ENCODE measurements at regions not wholly inside any gene's neighbourhood (a gene's known extent, or its start where the extent isn't known, plus 50 kb on each side); places are given as distances from the start of the nearest gene placed in this dataset.

- Histone ChIP-seq H3K4me1 (ENCODE audit: control insufficient read depth, insufficient read depth, low read length) (peaks cover 33% of the 10 kb centered on the region), H3K9ac (ENCODE audit: low read length) (peak overlapping the region; percentile 93), H3K27me3 (replicated peaks; ENCODE audit: control insufficient read depth, insufficient read depth, low read length) (peaks cover 44% of the 10 kb centered on the region), H3K9me3 (ENCODE audit: control insufficient read depth, low read length) (no peaks in the 10 kb centered on the region), H3K36me3 (ENCODE audit: control insufficient read depth, insufficient read depth, low read length, severe bottlenecking) (no peaks in the 10 kb centered on the region), H3K4me3 (ENCODE audit: low read length) (peak overlapping the region; percentile 94)
- DNase-seq (ENCODE audit: low read depth) = no peak
Observed at GRCh38 chr11:19344661-19345518, 104.1 kb upstream of the E2F8 start.

DNA sequence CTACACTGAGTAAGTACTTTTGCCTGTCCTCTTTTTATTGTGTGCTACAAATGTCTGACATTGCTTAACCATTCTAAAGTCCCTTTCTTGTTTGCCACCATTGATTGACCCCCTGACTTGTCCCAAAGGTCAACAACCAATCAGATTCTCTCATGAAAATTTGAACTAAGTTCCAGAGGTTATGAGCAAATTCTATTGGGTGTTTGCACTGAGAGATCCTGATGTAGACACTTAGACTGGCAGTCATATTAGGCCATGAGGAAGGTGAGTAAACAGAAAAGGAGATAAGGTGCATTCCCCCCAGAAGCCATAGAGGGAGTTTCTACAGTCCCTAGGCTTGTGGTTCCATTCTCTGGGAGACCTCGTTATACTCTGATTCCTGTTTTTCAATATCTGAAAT is 101.3 kb upstream of the E2F8 start:
- Histone ChIP-seq H3K36me3 (ENCODE audit: control insufficient read depth, insufficient read depth, low read length, severe bottlenecking) (no peaks in the 10 kb centered on the region), H3K4me3 (ENCODE audit: low read length) (no peak overlapping the region), H3K9me3 (ENCODE audit: control insufficient read depth, low read length) (no peaks in the 10 kb centered on the region), H3K4me1 (ENCODE audit: control insufficient read depth, insufficient read depth, low read length) (peaks cover 5% of the 10 kb centered on the region), H3K9ac (ENCODE audit: low read length) (no peak overlapping the region), H3K27me3 (replicated peaks; ENCODE audit: control insufficient read depth, insufficient read depth, low read length) (peaks cover 62% of the 10 kb centered on the region)
- no peak for DNase-seq (ENCODE audit: low read depth)

GRCh38 chr11:19338375-19338774 is 97.6 kb upstream of the E2F8 start:
- no peaks in the 10 kb centered on the region for H3K4me1 ChIP-seq (ENCODE audit: control insufficient read depth, insufficient read depth, low read length)
- H3K9me3 ChIP-seq (ENCODE audit: control insufficient read depth, low read length) = no peaks in the 10 kb centered on the region
- DNase-seq (ENCODE audit: low read depth) = no peak
- H3K36me3 ChIP-seq (ENCODE audit: control insufficient read depth, insufficient read depth, low read length, severe bottlenecking) = no peaks in the 10 kb centered on the region
- peaks cover 53% of the 10 kb centered on the region for H3K27me3 ChIP-seq (replicated peaks; ENCODE audit: control insufficient read depth, insufficient read depth, low read length)
- H3K4me3 ChIP-seq (ENCODE audit: low read length) = no peak overlapping the region
- no peak overlapping the region for H3K9ac ChIP-seq (ENCODE audit: low read length)

- peaks cover 49% of the 10 kb centered on the region for H3K27me3 ChIP-seq (replicated peaks; ENCODE audit: control insufficient read depth, insufficient read depth, low read length)
Observed at GRCh38 chr11:19337779-19338178, 97.0 kb upstream of the E2F8 start.

DNA sequence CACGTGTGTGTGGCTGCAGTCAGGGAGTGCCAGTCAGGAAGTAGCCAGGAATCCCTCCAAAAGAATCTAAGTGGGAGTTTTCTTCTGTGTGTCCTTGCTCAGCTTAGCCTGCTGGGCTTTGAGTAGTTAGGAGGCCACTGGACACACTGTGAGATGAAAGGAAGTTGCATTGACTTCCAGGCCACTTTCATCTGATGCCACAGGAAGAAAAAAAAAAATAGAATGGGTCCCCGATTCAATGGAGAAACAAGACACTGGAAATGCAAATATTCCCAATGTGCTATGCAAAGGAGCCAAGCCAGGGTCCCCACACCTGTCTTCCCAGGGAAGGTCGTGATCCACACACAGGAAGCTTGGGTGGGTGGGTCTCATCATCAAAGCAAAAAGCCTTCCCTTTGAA is 95.6 kb upstream of the E2F8 start:
- no peaks in the 10 kb centered on the region for H3K9me3 ChIP-seq (ENCODE audit: control insufficient read depth, low read length)
- no peak for DNase-seq (ENCODE audit: low read depth)
- no peak overlapping the region for H3K9ac ChIP-seq (ENCODE audit: low read length)
- H3K4me1 ChIP-seq (ENCODE audit: control insufficient read depth, insufficient read depth, low read length) = no peaks in the 10 kb centered on the region
- peaks cover 42% of the 10 kb centered on the region for H3K27me3 ChIP-seq (replicated peaks; ENCODE audit: control insufficient read depth, insufficient read depth, low read length)
- no peaks in the 10 kb centered on the region for H3K36me3 ChIP-seq (ENCODE audit: control insufficient read depth, insufficient read depth, low read length, severe bottlenecking)
- H3K4me3 ChIP-seq (ENCODE audit: low read length) = no peak overlapping the region

More at GRCh38 chr11:19337779-19338178, 97.0 kb upstream of the E2F8 start:
- Histone ChIP-seq H3K9me3 (ENCODE audit: control insufficient read depth, low read length) (no peaks in the 10 kb centered on the region), H3K4me3 (ENCODE audit: low read length) (no peak overlapping the region), H3K9ac (ENCODE audit: low read length) (no peak overlapping the region), H3K4me1 (ENCODE audit: control insufficient read depth, insufficient read depth, low read length) (no peaks in the 10 kb centered on the region), H3K36me3 (ENCODE audit: control insufficient read depth, insufficient read depth, low read length, severe bottlenecking) (no peaks in the 10 kb centered on the region)
- DNase-seq (ENCODE audit: low read depth) = no peak

- no peak for DNase-seq (ENCODE audit: low read depth)
- Histone ChIP-seq H3K27me3 (replicated peaks; ENCODE audit: control insufficient read depth, insufficient read depth, low read length) (peaks cover 18% of the 10 kb centered on the region), H3K9me3 (ENCODE audit: control insufficient read depth, low read length) (no peaks in the 10 kb centered on the region), H3K36me3 (ENCODE audit: control insufficient read depth, insufficient read depth, low read length, severe bottlenecking) (no peaks in the 10 kb centered on the region), H3K4me1 (ENCODE audit: control insufficient read depth, insufficient read depth, low read length) (peaks cover 18% of the 10 kb centered on the region), H3K4me3 (ENCODE audit: low read length) (no peak overlapping the region), H3K9ac (ENCODE audit: low read length) (no peak overlapping the region)
Observed at GRCh38 chr11:19332476-19332875, 91.7 kb upstream of the E2F8 start.

GRCh38 chr11:19330416-19330815 is 89.7 kb upstream of the E2F8 start:
- no peaks in the 10 kb centered on the region for H3K9me3 ChIP-seq (ENCODE audit: control insufficient read depth, low read length)
- H3K4me1 ChIP-seq (ENCODE audit: control insufficient read depth, insufficient read depth, low read length) = peaks cover 28% of the 10 kb centered on the region
- H3K4me3 ChIP-seq (ENCODE audit: low read length) = no peak overlapping the region
- DNase-seq (ENCODE audit: low read depth) = no peak
- peaks cover 18% of the 10 kb centered on the region for H3K27me3 ChIP-seq (replicated peaks; ENCODE audit: control insufficient read depth, insufficient read depth, low read length)
- no peaks in the 10 kb centered on the region for H3K36me3 ChIP-seq (ENCODE audit: control insufficient read depth, insufficient read depth, low read length, severe bottlenecking)
- no peak overlapping the region for H3K9ac ChIP-seq (ENCODE audit: low read length)

GRCh38 chr11:19329970-19330369 is 89.2 kb upstream of the E2F8 start:
- Histone ChIP-seq H3K9me3 (ENCODE audit: control insufficient read depth, low read length) (no peaks in the 10 kb centered on the region), H3K36me3 (ENCODE audit: control insufficient read depth, insufficient read depth, low read length, severe bottlenecking) (no peaks in the 10 kb centered on the region), H3K4me3 (ENCODE audit: low read length) (no peak overlapping the region), H3K9ac (ENCODE audit: low read length) (no peak overlapping the region), H3K27me3 (replicated peaks; ENCODE audit: control insufficient read depth, insufficient read depth, low read length) (peaks cover 18% of the 10 kb centered on the region), H3K4me1 (ENCODE audit: control insufficient read depth, insufficient read depth, low read length) (peaks cover 28% of the 10 kb centered on the region)
- no peak for DNase-seq (ENCODE audit: low read depth)

- H3K4me3 ChIP-seq (ENCODE audit: low read length) = no peak overlapping the region
- H3K36me3 ChIP-seq (ENCODE audit: control insufficient read depth, insufficient read depth, low read length, severe bottlenecking) = no peaks in the 10 kb centered on the region
- peaks cover 28% of the 10 kb centered on the region for H3K4me1 ChIP-seq (ENCODE audit: control insufficient read depth, insufficient read depth, low read length)
- H3K9ac ChIP-seq (ENCODE audit: low read length) = no peak overlapping the region
- no peak for DNase-seq (ENCODE audit: low read depth)
- H3K9me3 ChIP-seq (ENCODE audit: control insufficient read depth, low read length) = peaks cover 5% of the 10 kb centered on the region
- H3K27me3 ChIP-seq (replicated peaks; ENCODE audit: control insufficient read depth, insufficient read depth, low read length) = peaks cover 17% of the 10 kb centered on the region
Observed at GRCh38 chr11:19328586-19329311, 88.0 kb upstream of the E2F8 start.

GRCh38 chr11:19327280-19327679 is 86.5 kb upstream of the E2F8 start:
- Histone ChIP-seq H3K9me3 (ENCODE audit: control insufficient read depth, low read length) (peaks cover 5% of the 10 kb centered on the region), H3K9ac (ENCODE audit: low read length) (no peak overlapping the region), H3K4me1 (ENCODE audit: control insufficient read depth, insufficient read depth, low read length) (peaks cover 29% of the 10 kb centered on the region), H3K36me3 (ENCODE audit: control insufficient read depth, insufficient read depth, low read length, severe bottlenecking) (no peaks in the 10 kb centered on the region), H3K27me3 (replicated peaks; ENCODE audit: control insufficient read depth, insufficient read depth, low read length) (peaks cover 13% of the 10 kb centered on the region), H3K4me3 (ENCODE audit: low read length) (no peak overlapping the region)
- DNase-seq (ENCODE audit: low read depth) = no peak

GRCh38 chr11:19326499-19326898 is 85.8 kb upstream of the E2F8 start:
- no peaks in the 10 kb centered on the region for H3K36me3 ChIP-seq (ENCODE audit: control insufficient read depth, insufficient read depth, low read length, severe bottlenecking)
- DNase-seq (ENCODE audit: low read depth) = peak; percentile 23
- no peak overlapping the region for H3K4me3 ChIP-seq (ENCODE audit: low read length)
- H3K4me1 ChIP-seq (ENCODE audit: control insufficient read depth, insufficient read depth, low read length) = peaks cover 37% of the 10 kb centered on the region
- H3K9ac ChIP-seq (ENCODE audit: low read length) = no peak overlapping the region
- peaks cover 5% of the 10 kb centered on the region for H3K9me3 ChIP-seq (ENCODE audit: control insufficient read depth, low read length)
- peaks cover 9% of the 10 kb centered on the region for H3K27me3 ChIP-seq (replicated peaks; ENCODE audit: control insufficient read depth, insufficient read depth, low read length)
